NCI-H510A (cell line): ENCODE measurements at regions not wholly inside any gene's neighbourhood (a gene's known extent, or its start where the extent isn't known, plus 50 kb on each side); places are given as distances from the start of the nearest gene placed in this dataset.
A peak's percentile ranks its signal among the peaks of the same experiment; 100 is the strongest.

Experiments used
- DNase-seq: peaks from one replicate; lab custom pipeline; 2025; lab: John Stamatoyannopoulos, UW

- DNase-seq = no peak
These were observed 188.8 kb upstream of the KHDRBS2 start for GRCh38 chr6:62474793-62475192.

- DNase-seq = no peak
These were observed 180.6 kb upstream of the KHDRBS2 start for GRCh38 chr6:62466607-62467006.

- no peak for DNase-seq
These were observed 179.2 kb upstream of the KHDRBS2 start for GRCh38 chr6:62465206-62465605.

GRCh38 chr6:62452586-62452985 is 166.6 kb upstream of the KHDRBS2 start:
- no peak for DNase-seq

- DNase-seq = no peak
These were observed 160.8 kb upstream of the KHDRBS2 start for GRCh38 chr6:62446647-62447316.

- DNase-seq = no peak
These were observed 159.5 kb upstream of the KHDRBS2 start for GRCh38 chr6:62445521-62445920.

GRCh38 chr6:62441182-62441581 is 155.2 kb upstream of the KHDRBS2 start:
- no peak for DNase-seq

GRCh38 chr6:62429781-62430180 is 143.8 kb upstream of the KHDRBS2 start:
- no peak for DNase-seq

- no peak for DNase-seq
These were observed 114.7 kb upstream of the KHDRBS2 start for GRCh38 chr6:62400521-62401259.

GRCh38 chr6:62393608-62394007 is 107.6 kb upstream of the KHDRBS2 start:
- no peak for DNase-seq

GRCh38 chr6:62392291-62392690 is 106.3 kb upstream of the KHDRBS2 start:
- DNase-seq = no peak

- DNase-seq = no peak
These were observed 105.3 kb upstream of the KHDRBS2 start for GRCh38 chr6:62391358-62391757.

- no peak for DNase-seq
These were observed 104.4 kb upstream of the KHDRBS2 start for GRCh38 chr6:62390401-62390800.

GRCh38 chr6:62371453-62372210 is 85.6 kb upstream of the KHDRBS2 start:
- DNase-seq = peak; percentile 9

GRCh38 chr6:62367601-62368000 is 81.6 kb upstream of the KHDRBS2 start:
- DNase-seq = no peak

GRCh38 chr6:62362097-62362496 is 76.1 kb upstream of the KHDRBS2 start:
- DNase-seq = no peak

- DNase-seq = no peak
These were observed 71.8 kb upstream of the KHDRBS2 start for GRCh38 chr6:62357835-62358234.

GRCh38 chr6:62354261-62354660 is 68.2 kb upstream of the KHDRBS2 start:
- no peak for DNase-seq

GRCh38 chr6:62345962-62346689 is 60.1 kb upstream of the KHDRBS2 start:
- no peak for DNase-seq

- no peak for DNase-seq
These were observed 59.4 kb upstream of the KHDRBS2 start for GRCh38 chr6:62345446-62345845.

GRCh38 chr6:62344850-62345249 is 58.8 kb upstream of the KHDRBS2 start:
- DNase-seq = no peak

GRCh38 chr6:62338477-62338876 is 52.5 kb upstream of the KHDRBS2 start:
- DNase-seq = no peak
